Small intestine (tissue), 7 donors: ENCODE measurements at regions not wholly inside any gene's neighbourhood (a gene's known extent, or its start where the extent isn't known, plus 50 kb on each side); places are given as distances from the start of the nearest gene placed in this dataset.
"Not testable (repeated sequence)": the region's sequence is repeated elsewhere in the genome, so short reads cannot be mapped to it uniquely, and the experiment has no call there.

Experiments used
- DNase-seq, 2 donors: peaks; one replicate each; pipeline versions ENCODE4 v3.0.0 to v3.0.0-alpha.2; 2013
- FAIRE-seq: peaks from 2 replicates; lab custom pipeline; 2012; peaks lifted over from hg19 to GRCh38; lab: Jason Lieb, UNC
- H3K27ac ChIP-seq, 3 donors: one replicate each; pipeline ENCODE4 v1.5.1; 2013; ENCODE audit warnings: low read length in 2 of 3, mild to moderate bottlenecking in 2 of 3, control low read depth in 1 of 3, inconsistent platforms in 1 of 3, low read depth in 1 of 3, moderate library complexity in 1 of 3
- H3K27me3 ChIP-seq, 3 donors: one replicate each; pipeline ENCODE4 v1.6.1; 2013; ENCODE audit warnings: low read length in 3 of 3, inconsistent platforms in 1 of 3; ENCODE audit not compliant: control insufficient read depth in 3 of 3, insufficient read depth in 3 of 3
- H3K36me3 ChIP-seq, 3 donors: one replicate each; pipeline ENCODE4 v1.6.1; 2013; ENCODE audit warnings: low read length in 3 of 3, inconsistent platforms in 1 of 3, low read depth in 1 of 3, mild to moderate bottlenecking in 1 of 3, moderate library complexity in 1 of 3; ENCODE audit not compliant: control insufficient read depth in 3 of 3, insufficient read depth in 2 of 3
- H3K4me1 ChIP-seq, 3 donors: one replicate each; pipeline ENCODE4 v1.6.1; 2013; ENCODE audit warnings: low read length in 2 of 3, inconsistent platforms in 1 of 3, low read depth in 1 of 3, mild to moderate bottlenecking in 1 of 3, moderate library complexity in 1 of 3; ENCODE audit not compliant: control insufficient read depth in 3 of 3, insufficient read depth in 2 of 3
- H3K4me3 ChIP-seq, 3 donors: one replicate each; pipeline ENCODE4 v1.5.1; 2013; ENCODE audit warnings: low read length in 3 of 3, control low read depth in 1 of 3, inconsistent platforms in 1 of 3, low read depth in 1 of 3, mild to moderate bottlenecking in 1 of 3, moderate library complexity in 1 of 3
- H3K9me3 ChIP-seq, 2 donors: one replicate each; pipeline ENCODE4 v1.6.1; 2013; ENCODE audit warnings: low read depth in 1 of 2, low read length in 1 of 2; ENCODE audit not compliant: control insufficient read depth in 2 of 2, insufficient read depth in 1 of 2
- WGBS, 3 donors: extraction: QIAGEN DNeasy Blood & Tissue Kit; methylation state at CpG; one replicate each; pipeline ENCODE4 v1.1.7; 2013; 5-methylcytosine and 5-hydroxymethylcytosine counted together
- donor health status: healthy with polysubstance abuse.
- donor health status: control.
- donor health status: control.
- donor health status: Bipolar disorder and iron deficiency.
- donor health status: healthy.

DNA sequence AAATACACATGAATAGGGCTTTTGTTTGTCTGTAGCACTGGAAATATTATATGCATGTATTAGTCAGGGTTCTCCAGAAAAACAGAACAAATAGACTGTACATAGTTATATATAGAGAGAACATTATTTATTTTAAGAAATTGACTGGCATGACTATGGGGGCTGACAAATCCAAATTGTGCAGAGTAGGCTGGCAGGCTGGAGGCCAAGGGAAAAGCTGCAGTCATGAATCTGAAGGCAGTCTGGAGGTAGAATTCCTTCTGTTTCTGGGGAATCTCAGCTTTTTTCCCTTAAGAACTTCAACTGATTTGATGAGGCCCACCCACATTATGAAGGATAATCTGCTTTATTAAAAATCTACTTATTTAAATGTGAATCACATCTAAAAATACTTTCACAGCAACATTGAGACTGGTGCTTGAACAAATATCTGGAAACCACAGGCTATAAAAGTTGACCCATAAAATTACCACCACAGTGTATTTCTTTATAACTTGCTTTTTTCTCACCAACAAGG is 344.2 kb upstream of the KIAA1217 start:
- Histone ChIP-seq H3K36me3 (no peaks in the 10 kb centered on the region), H3K4me1 (no peaks in the 10 kb centered on the region), H3K27ac (no peak overlapping the region), H3K4me3 (no peak overlapping the region), H3K27me3 (no peaks in the 10 kb centered on the region), H3K9me3 (no peaks in the 10 kb centered on the region)
- FAIRE-seq (no peak), DNase-seq (no peak)

DNA sequence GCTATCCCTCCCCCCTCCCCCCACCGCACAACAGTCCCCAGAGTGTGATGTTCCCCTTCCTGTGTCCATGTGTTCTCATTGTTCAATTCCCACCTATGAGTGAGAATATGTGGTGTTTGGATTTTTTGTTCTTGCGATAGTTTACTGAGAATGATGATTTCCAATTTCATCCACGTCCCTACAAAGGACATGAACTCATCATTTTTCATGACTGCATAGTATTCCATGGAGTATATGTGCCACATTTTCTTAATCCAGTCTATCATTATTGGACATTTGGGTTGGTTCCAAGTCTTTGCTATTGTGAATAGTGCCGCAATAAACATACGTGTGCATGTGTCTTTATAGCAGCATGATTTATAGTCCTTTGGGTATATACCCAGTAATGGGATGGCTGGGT is 342.0 kb upstream of the KIAA1217 start:
- H3K27me3 ChIP-seq, H3K4me1 ChIP-seq, H3K36me3 ChIP-seq, H3K9me3 ChIP-seq, H3K4me3 ChIP-seq, DNase-seq, FAIRE-seq, H3K27ac ChIP-seq: not testable (repeated sequence)
- WGBS, 3 donors = 87 to 93% (median 89%) methylated on average over 2 to 3 of the region's 5 CpGs

DNA sequence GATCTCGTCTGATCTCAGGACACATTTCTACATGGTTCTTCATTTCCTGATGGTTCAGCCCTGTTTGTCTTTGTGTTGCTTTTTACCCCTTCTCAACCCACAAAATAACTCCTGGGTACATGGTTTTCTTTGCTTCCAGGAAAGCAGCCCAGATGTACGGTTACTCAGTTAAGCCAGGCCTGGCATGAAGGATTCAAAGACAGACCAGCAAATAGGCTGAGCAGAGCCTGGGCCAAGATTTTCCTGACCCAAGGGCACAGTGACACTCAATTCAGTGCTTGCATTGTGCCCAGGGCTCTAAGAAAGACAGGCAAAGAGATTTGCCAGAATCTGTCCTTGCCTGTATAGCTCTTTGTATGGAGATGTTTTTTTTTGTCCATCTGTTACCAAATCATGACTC is 340.8 kb upstream of the KIAA1217 start:
- H3K4me1 ChIP-seq = no peaks in the 10 kb centered on the region
- no peaks in the 10 kb centered on the region for H3K27me3 ChIP-seq
- no peaks in the 10 kb centered on the region for H3K9me3 ChIP-seq
- no peak for FAIRE-seq
- H3K4me3 ChIP-seq = no peak overlapping the region
- no peaks in the 10 kb centered on the region for H3K36me3 ChIP-seq
- DNase-seq = no peak
- no peak overlapping the region for H3K27ac ChIP-seq
- WGBS, 3 donors = 90 to 94% (median 91%) methylated on average over 2 of the region's 2 CpGs

DNA sequence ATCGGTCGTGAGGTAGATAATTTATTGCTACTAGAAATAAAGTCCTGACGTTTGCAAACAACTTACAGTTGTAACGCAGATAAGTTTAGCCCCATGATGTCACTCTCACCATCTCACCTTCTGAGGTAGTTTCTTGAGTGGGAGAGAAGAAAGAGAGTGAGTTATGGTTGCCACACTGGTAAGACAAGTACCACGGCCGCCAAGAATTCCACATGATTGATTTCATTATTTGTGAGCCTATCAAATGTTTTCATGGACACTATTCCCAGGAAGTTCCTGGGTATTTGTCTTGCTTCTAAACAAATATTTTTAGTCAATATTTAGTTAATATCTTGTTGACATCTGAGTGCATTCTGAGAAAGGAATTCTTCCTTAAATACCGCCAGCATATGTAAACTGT is 339.4 kb upstream of the KIAA1217 start:
- Histone ChIP-seq H3K4me1 (no peaks in the 10 kb centered on the region), H3K27ac (no peak overlapping the region), H3K36me3 (no peaks in the 10 kb centered on the region), H3K4me3 (no peak overlapping the region), H3K27me3 (no peaks in the 10 kb centered on the region), H3K9me3 (no peaks in the 10 kb centered on the region)
- FAIRE-seq (no peak), DNase-seq (no peak)
- 46 to 63% (median 61%) methylated on average over 7 of the region's 7 CpGs for WGBS, 3 donors

DNA sequence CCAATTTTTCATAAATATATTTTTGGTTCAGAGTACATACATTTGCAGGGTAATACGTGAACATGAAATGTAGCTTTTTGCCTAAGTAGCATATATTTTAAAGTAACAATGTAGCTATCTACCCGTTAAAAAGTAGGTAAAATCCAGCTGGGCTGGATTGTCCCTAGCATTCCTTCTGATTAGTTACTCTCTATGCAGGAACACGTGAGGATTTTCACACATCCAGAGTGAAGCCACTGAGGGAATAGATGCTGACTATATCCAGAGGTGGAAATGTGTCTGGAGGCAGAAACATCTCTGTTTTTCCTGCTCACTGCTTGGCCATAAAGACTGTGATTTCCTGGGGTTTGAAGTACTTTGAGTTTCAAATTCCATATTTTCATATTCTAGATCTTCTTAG is 338.9 kb upstream of the KIAA1217 start:
- FAIRE-seq (no peak), DNase-seq (no peak)
- WGBS, 3 donors = 44 to 51% (median 50%) methylated on average over 3 of the region's 3 CpGs
- H3K4me1 ChIP-seq = no peaks in the 10 kb centered on the region
- no peaks in the 10 kb centered on the region for H3K9me3 ChIP-seq
- no peak overlapping the region for H3K4me3 ChIP-seq
- H3K27me3 ChIP-seq = no peaks in the 10 kb centered on the region
- H3K36me3 ChIP-seq = no peaks in the 10 kb centered on the region
- H3K27ac ChIP-seq = no peak overlapping the region

DNA sequence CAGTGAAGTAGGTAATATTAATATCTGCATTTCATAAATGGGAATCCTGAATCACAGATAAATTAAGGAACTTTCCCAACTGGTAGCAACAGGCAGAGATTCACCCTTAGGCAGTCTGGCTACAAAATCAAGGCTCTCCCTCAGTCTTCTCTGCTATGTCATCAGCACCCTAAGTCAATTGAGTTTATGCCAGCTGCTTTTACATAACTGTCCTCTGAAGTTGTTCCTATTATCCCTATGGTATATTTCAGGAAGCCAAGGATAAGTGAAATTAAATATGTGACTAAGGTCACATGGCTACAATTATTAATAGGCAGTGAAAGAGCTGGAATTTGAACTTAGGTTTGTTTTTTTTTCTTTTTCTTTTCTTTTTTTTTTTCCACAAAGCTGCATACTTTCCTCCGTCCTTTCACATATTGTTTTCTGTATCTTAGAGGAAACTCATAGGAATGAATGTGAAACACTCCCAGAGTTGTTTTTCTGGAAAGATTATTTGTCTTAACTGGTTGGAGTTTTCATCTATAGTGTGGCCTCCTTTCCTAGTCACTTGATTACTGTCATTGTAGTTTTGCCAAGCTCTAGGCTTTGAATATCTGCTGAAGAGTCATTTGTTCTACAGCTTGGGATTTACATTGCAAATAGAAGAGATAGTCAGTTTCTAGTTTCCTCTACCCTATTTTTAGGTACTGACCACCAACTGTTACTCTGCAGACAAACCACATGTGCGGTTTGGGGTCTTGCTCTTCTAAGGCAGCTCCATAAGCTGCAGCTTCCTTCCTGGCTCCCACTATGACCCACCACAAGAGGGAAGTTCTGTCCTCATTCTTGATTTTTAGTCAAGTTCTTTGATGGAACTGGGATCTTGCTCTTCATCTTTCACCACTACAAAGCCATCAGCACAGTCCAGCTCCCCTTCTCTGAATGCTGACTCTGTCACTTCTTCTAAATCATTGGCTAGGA is 338.0 kb upstream of the KIAA1217 start:
- no peaks in the 10 kb centered on the region for H3K9me3 ChIP-seq
- no peak overlapping the region for H3K27ac ChIP-seq
- H3K4me1 ChIP-seq = no peaks in the 10 kb centered on the region
- no peak overlapping the region for H3K4me3 ChIP-seq
- FAIRE-seq = no peak
- 47 to 66% (median 56%) methylated on average over 2 of the region's 2 CpGs for WGBS, 3 donors
- H3K27me3 ChIP-seq = no peaks in the 10 kb centered on the region
- H3K36me3 ChIP-seq = no peaks in the 10 kb centered on the region
- no peak for DNase-seq

DNA sequence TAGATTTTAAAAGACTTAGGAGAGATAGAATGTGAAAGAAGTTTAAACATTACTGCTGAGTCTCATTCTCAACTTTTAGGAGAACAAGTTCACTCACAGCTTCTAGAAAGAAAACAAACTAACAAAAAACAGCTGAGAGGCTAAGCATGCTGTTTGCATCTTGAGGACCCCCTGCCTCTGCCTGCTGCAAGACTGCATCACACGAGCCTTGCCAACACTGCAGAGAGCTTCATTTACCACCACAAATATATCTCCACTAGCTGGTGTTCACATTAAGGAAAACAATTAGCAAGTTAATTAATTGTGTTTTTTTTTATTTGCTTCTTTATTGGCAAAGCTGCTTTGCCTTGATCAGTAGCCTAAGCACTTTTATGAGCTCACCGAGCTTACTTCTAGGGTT is 336.6 kb upstream of the KIAA1217 start:
- WGBS, 3 donors = 54 to 66% (median 55%) methylated on average over 2 of the region's 2 CpGs
- Histone ChIP-seq H3K4me1 (no peaks in the 10 kb centered on the region), H3K36me3 (no peaks in the 10 kb centered on the region), H3K27me3 (no peaks in the 10 kb centered on the region), H3K4me3 (no peak overlapping the region), H3K27ac (no peak overlapping the region), H3K9me3 (no peaks in the 10 kb centered on the region)
- no peak for FAIRE-seq
- no peak for DNase-seq

DNA sequence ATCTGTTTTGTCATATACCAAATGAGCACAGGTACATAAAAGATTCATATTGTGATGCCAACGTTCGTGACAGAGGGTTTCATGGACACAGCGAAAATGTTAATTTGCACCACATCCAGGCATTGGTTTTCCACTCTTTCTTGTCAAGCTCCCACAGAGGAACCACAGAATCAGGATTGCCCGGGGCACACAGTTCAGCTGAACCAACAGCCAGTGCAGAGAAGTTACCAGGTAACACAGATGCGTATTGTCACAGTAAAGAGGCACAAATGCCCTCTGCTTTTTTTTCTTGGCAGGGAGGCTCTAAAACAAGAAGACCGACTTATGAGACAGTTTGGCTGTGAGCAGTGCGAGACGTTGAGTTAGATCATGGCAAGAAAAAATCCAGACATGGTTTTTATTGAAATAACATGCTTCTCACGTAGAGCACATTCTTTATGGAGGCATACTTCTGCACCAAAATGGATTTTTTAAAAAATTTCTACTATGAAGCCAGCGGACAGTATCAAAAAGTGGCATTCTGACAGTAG is 331.1 kb upstream of the KIAA1217 start:
- H3K9me3 ChIP-seq = no peaks in the 10 kb centered on the region
- no peaks in the 10 kb centered on the region for H3K4me1 ChIP-seq
- no peaks in the 10 kb centered on the region for H3K36me3 ChIP-seq
- no peaks in the 10 kb centered on the region for H3K27me3 ChIP-seq
- 79 to 81% (median 80%) methylated on average over 10 of the region's 10 CpGs for WGBS, 3 donors
- no peak overlapping the region for H3K4me3 ChIP-seq
- no peak for DNase-seq
- FAIRE-seq = no peak
- H3K27ac ChIP-seq = no peak overlapping the region
